ENCODE measurements at regions not wholly inside any gene's neighbourhood (a gene's known extent, or its start where the extent isn't known, plus 50 kb on each side); places are given as distances from the start of the nearest gene placed in this dataset.

DNA sequence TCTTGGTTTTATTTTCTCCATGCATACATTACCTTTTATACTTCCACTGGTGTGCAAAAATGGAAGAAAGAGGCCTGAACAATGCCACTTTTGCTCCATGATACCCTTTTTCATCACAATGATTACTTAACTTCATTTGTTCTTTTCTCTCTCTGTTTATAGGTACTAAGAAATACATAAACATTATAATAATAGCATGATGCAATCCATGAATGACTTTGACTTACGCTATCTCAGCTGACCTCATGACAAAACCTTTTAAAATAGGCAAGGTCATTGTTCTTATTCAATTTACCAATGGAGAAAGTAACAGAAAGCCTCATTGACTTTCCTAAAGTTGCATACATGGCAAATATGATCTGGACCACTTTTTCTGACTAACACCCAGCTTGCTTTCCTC lies 105.1 kb upstream of the ZEB1 start:
- TF ChIP-seq EP300 (IDR thresholded peaks at IDR 0.05) = no peak
- no peak for TF ChIP-seq POLR2A (IDR thresholded peaks at IDR 0.05)
- TF ChIP-seq, protein P1, sequence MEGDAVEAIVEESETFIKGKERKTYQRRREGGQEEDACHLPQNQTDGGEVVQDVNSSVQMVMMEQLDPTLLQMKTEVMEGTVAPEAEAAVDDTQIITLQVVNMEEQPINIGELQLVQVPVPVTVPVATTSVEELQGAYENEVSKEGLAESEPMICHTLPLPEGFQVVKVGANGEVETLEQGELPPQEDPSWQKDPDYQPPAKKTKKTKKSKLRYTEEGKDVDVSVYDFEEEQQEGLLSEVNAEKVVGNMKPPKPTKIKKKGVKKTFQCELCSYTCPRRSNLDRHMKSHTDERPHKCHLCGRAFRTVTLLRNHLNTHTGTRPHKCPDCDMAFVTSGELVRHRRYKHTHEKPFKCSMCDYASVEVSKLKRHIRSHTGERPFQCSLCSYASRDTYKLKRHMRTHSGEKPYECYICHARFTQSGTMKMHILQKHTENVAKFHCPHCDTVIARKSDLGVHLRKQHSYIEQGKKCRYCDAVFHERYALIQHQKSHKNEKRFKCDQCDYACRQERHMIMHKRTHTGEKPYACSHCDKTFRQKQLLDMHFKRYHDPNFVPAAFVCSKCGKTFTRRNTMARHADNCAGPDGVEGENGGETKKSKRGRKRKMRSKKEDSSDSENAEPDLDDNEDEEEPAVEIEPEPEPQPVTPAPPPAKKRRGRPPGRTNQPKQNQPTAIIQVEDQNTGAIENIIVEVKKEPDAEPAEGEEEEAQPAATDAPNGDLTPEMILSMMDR (IDR thresholded peaks at IDR 0.05) = no peak

All from ovary (tissue), 3 donors.